MM.1S (cell line): ENCODE measurements at regions not wholly inside any gene's neighbourhood (a gene's known extent, or its start where the extent isn't known, plus 50 kb on each side); places are given as distances from the start of the nearest gene placed in this dataset.

Experiments
- CTCF ChIP-seq: fragments of 300-600 bp; sonication (generic); IDR thresholded peaks from 2 replicates; pipeline ENCODE4 v1.5.1; 2016; ENCODE audit warnings: antibody characterized with exemption, low read length, mixed read lengths
- EZH2 ChIP-seq: fragments of 300-600 bp; sonication (generic); optimal IDR thresholded peaks from 2 replicates; pipeline ENCODE3; 2017; ENCODE audit warnings: low read depth, mild to moderate bottlenecking, antibody characterized with exemption, low read length, mixed read lengths
- EZH2phosphoT487 ChIP-seq: fragments of 300-600 bp; sonication (generic); IDR thresholded peaks from 2 replicates; pipeline ENCODE4 v1.6.1; 2018; ENCODE audit warnings: antibody characterized with exemption, low read length

- TF ChIP-seq CTCF (no peak), EZH2phosphoT487 (no peak), EZH2 (no peak)
These were observed 268.5 kb upstream of the TPK1 start for GRCh38 chr7:145104400-145104799.
